Adipose tissue (tissue), 3 donors: ENCODE measurements at regions not wholly inside any gene's neighbourhood (a gene's known extent, or its start where the extent isn't known, plus 50 kb on each side); places are given as distances from the start of the nearest gene placed in this dataset.
"Not testable (repeated sequence)": the region's sequence is repeated elsewhere in the genome, so short reads cannot be mapped to it uniquely, and the experiment has no call there.

Experiments used
- H3K27ac ChIP-seq: one replicate; pipeline ENCODE4 v1.5.1; 2013; ENCODE audit warnings: low read depth, low read length
- WGBS, 3 donors: extraction: QIAGEN DNeasy Blood & Tissue Kit; methylation state at CpG; one replicate each; pipeline ENCODE4 v1.1.7; 2013; 5-methylcytosine and 5-hydroxymethylcytosine counted together
- donor health status: healthy with polysubstance abuse.
- donor health status: Bipolar disorder and iron deficiency.
- donor health status: healthy.

DNA sequence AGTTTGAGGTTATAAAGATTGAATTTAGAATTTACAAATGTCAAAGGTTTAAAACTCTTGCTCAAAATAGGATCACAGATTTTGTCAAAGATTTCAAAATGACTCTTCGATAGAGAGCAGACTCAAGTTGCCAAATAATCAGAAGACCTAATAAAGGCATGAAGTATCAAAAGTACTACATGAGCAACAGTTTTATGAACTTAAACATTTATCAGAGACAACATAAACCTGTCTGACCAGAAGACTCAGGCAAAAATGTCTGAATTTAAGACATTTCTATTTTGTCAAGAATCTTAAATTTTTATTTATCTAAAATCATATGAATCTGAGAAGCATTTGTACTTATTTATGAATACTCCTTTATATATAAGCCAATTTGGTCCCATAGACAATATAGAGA lies 330.9 kb downstream of the PTPRU start:
- 83 to 95% (median 84%) methylated on average over 1 of the region's 1 CpG for WGBS, 3 donors
- no peak overlapping the region for H3K27ac ChIP-seq

- WGBS, 3 donors: 82 to 93% (median 93%) methylated on average over 1 of the region's 1 CpG
- H3K27ac ChIP-seq: no peak overlapping the region
These were observed 329.2 kb downstream of the PTPRU start for GRCh38 chr1:29565490-29565889.

GRCh38 chr1:29563571-29563970 lies 327.2 kb downstream of the PTPRU start:
- WGBS, 3 donors: 75 to 79% (median 79%) methylated on average over 4 of the region's 4 CpGs
- no peak overlapping the region for H3K27ac ChIP-seq

- H3K27ac ChIP-seq: no peak overlapping the region
These were observed 326.8 kb downstream of the PTPRU start for GRCh38 chr1:29563092-29563491.

DNA sequence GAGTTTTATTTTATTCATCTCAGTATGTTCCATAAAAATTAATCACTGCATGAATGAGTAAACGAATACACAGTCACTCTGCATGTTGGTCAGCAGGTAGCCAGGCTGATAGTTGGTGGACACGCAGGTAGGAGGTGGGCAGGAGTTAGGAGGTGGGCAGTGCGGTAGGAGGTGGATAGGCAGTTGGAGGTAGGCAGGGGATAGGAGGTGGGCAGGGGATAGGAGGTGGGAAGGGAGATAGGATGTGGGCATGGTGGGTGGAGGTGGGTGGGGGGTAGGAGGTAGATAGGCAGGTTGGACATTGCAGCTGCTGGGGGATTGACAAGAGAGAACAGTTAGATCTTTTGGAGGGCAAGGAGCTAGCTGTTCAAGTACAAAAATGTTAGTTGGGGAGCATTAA lies 322.7 kb downstream of the PTPRU start:
- H3K27ac ChIP-seq: no peak overlapping the region
- WGBS, 3 donors: 50 to 83% (median 54%) methylated on average over 3 of the region's 3 CpGs

More at GRCh38 chr1:29563092-29563491, 326.8 kb downstream of the PTPRU start:
- WGBS, 3 donors: 72 to 85% (median 75%) methylated on average over 3 of the region's 3 CpGs

GRCh38 chr1:29557701-29558600 lies 321.6 kb downstream of the PTPRU start:
- WGBS, 3 donors: 68 to 82% (median 77%) methylated on average over 16 of the region's 16 CpGs
- no peak overlapping the region for H3K27ac ChIP-seq

- H3K27ac ChIP-seq: no peak overlapping the region
- 60 to 86% (median 79%) methylated on average over 5 of the region's 5 CpGs for WGBS, 3 donors
These were observed 320.7 kb downstream of the PTPRU start for GRCh38 chr1:29557066-29557465.

- H3K27ac ChIP-seq: no peak overlapping the region
- WGBS, 3 donors: 58 to 82% (median 76%) methylated on average over 4 of the region's 4 CpGs
These were observed 320.3 kb downstream of the PTPRU start for GRCh38 chr1:29556657-29557056.

- H3K27ac ChIP-seq: no peak overlapping the region
- 76 to 82% (median 80%) methylated on average over 10 of the region's 10 CpGs for WGBS, 3 donors
These were observed 318.8 kb downstream of the PTPRU start for GRCh38 chr1:29555043-29555620.

DNA sequence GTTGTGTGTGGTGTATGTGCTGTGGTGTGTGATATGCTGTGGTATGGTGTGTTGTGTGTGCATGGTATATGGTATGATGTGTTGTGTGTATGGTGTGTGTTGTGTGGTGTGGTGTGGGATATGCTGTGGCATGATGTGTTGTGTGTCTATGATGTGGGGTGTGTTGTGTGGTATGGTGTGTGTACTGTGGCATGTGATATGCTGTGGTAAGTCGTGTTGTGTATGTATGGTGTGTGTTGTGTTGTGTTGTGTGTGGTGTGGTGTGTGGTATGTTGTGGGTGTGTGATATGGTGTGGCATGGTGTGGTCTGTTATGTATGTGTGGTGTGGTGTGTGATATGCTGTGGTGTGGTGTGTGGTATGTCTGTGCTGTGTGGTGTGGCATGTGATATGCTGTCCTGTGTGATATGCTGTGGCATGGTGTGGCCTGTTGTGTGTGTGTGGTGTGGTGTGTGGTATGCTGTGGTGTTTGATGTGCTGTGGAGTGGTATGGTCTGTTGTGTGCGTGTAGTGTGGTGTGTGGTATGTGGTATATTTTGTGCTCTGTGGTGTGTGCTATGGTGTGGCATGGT lies 318.0 kb downstream of the PTPRU start:
- no peak overlapping the region for H3K27ac ChIP-seq
- WGBS, 3 donors: 81 to 98% (median 91%) methylated on average over 2 of the region's 2 CpGs

- no peak overlapping the region for H3K27ac ChIP-seq
- WGBS, 3 donors: 73 to 77% (median 74%) methylated on average over 19 to 21 of the region's 21 CpGs
These were observed 315.0 kb downstream of the PTPRU start for GRCh38 chr1:29551123-29551936.

GRCh38 chr1:29550119-29550841 lies 314.0 kb downstream of the PTPRU start:
- 74 to 82% (median 75%) methylated on average over 19 of the region's 19 CpGs for WGBS, 3 donors
- H3K27ac ChIP-seq: no peak overlapping the region

- 71 to 79% (median 73%) methylated on average over 7 of the region's 7 CpGs for WGBS, 3 donors
- not testable (repeated sequence) for H3K27ac ChIP-seq
These were observed 313.4 kb downstream of the PTPRU start for GRCh38 chr1:29549728-29550118.

- WGBS, 3 donors: 62 to 81% (median 76%) methylated on average over 6 of the region's 6 CpGs
- no peak overlapping the region for H3K27ac ChIP-seq
These were observed 312.7 kb downstream of the PTPRU start for GRCh38 chr1:29549001-29549400.

GRCh38 chr1:29548091-29548490 lies 311.8 kb downstream of the PTPRU start:
- H3K27ac ChIP-seq: no peak overlapping the region
- WGBS, 3 donors: 40 to 52% (median 50%) methylated on average over 5 of the region's 5 CpGs

DNA sequence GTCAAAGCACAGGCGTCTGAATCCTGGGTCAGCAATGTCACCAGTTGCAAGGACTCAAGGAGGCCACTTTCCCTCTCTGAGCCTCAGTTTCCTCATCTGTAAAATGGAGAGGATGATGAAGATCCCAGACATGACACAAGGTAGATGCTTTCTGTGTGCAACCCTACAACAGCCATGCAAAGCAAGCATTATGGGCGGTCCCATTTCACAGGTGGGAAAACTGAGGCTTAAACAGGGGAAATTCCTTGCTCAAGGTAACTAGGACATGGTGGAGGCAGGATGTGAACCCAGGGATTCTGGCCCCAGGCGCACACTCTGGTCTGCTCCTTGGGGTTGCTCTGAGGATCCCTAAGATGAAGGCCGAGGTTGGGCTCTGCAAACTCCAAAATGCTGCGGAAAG lies 311.0 kb downstream of the PTPRU start:
- 85 to 95% (median 90%) methylated on average over 5 of the region's 5 CpGs for WGBS, 3 donors

GRCh38 chr1:29546496-29546895 lies 310.2 kb downstream of the PTPRU start:
- 69 to 85% (median 85%) methylated on average over 3 of the region's 3 CpGs for WGBS, 3 donors
- no peak overlapping the region for H3K27ac ChIP-seq

More for the DNA sequence above, 311.0 kb downstream of the PTPRU start:
- no peak overlapping the region for H3K27ac ChIP-seq

GRCh38 chr1:29544406-29544805 lies 308.1 kb downstream of the PTPRU start:
- no peak overlapping the region for H3K27ac ChIP-seq
- 88 to 92% (median 91%) methylated on average over 1 of the region's 1 CpG for WGBS, 3 donors
